NCI-H226 (cell line): ENCODE measurements at regions not wholly inside any gene's neighbourhood (a gene's known extent, or its start where the extent isn't known, plus 50 kb on each side); places are given as distances from the start of the nearest gene placed in this dataset.
A peak's percentile ranks its signal among the peaks of the same experiment; 100 is the strongest.
"Not testable (repeated sequence)": the region's sequence is repeated elsewhere in the genome, so short reads cannot be mapped to it uniquely, and the experiment has no call there.

ENCODE experiments used
- DNase-seq: peaks from one replicate; pipeline ENCODE4 v3.0.0-alpha.2; 2015

DNA sequence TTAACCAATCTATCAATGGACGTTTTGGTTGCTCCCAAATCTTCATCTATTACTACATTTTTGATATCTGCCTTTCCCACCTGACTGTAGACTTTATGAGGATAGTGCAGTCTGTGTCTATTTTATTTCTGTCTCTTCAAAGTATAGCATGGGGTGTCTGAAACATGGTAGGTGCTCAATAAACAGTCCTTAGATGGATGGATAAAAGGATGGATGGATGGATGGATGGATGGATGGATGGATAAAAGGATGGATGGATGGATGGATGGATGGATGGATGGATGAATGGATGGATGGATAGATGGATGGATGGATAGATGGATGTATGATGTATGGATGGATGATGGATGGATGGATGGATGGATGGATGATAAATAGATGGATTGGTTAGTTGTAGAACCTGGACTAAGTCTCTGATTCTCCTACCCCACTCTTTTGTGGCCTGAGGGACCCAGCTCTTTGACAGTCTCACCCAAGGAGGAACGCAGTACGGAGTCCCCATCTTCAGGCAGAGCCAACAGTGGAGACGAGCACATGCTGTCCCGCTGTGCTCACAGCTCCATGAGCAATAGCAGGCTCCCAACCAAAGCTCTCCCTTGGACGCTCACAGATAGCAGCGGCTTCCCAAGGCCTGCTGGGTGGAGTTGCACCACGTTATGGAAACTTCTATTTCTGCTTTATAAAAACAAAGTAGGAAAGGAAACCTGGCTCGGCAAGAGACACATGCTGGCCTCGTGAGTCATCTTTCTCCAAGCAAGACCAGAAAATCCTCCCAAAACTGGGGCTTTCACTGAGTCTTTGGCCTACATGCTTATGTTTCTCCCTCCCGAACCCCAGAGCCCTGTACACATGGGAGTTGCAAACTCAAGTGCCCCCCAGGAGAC, 448.0 kb downstream of the MIAT start:
- DNase-seq = peak; percentile 74

- DNase-seq = no peak
Observed at GRCh38 chr22:27106985-27107384, 449.6 kb downstream of the MIAT start.

DNA sequence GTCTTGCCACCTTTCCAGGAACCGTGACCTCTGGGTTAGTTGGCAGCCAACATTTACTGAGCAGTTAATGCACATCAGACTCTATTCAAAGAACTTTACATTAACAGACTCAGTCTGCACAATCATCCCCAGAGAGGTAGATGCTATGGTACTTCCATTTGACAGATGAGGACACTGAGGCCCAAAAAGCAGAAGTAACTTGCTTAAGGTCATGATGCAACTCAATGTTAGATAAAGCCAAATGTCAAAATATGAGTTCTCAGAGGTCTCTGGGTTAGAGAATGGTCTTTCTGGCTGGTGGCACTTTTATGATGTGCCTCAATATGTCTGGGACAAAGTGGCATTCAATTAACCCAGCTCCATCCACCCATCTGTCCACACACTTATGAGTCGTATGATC, 450.0 kb downstream of the MIAT start:
- DNase-seq = no peak

DNA sequence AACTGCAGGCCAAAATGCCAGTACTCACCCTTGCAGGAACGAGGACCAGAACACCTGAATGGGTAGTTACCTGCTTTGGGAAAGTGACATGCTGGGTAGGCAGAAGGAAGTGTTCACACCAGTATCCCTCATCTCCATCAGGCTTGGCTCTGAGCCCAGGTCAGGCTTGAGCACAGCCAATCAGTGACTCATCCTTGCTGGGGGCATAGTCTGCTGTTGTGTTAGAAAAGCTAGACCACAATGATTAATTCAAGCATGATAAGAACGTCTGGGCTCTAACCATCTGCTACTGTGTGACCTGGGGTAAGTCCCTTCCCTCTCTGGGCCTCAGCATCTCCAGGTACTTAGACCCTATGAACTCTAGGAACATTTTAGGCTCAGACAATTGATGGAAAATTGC, 450.4 kb downstream of the MIAT start:
- peak; percentile 85 for DNase-seq

DNA sequence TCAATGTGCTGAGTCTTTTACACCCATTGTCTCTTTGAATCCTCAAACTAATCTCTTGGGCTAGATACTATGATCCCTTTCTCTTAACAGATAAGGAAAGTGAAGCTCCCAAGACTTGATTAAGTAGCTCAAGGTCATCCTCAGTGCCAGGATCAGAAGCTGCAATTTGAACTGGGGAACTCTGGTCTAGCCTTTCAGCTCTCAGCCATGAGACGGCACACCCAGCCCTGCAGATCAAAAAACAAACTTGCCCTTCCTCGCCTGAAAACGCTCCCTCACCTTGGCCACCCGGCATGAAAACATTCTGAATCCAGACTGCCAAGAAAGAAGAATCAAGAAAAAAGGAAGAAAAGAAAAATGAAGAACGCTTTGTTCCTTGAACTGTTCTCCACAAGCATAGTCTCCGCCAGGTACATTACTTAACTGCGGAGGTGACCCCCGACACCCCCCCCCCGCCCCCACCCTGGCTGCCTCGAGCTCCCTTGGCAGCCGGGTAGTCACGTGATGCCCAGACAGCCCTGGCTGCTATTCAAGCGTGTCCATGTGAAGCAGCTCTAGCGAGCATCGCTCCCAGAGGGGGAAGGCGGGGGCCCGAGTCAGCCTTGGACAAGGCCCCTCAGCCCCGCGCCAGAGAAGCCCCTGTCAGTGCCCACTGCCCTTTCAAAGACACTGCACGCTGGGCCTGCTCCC, 451.2 kb downstream of the MIAT start:
- no peak for DNase-seq

- DNase-seq = not testable (repeated sequence)
Observed at GRCh38 chr22:27109406-27109805, 452.0 kb downstream of the MIAT start.

DNA sequence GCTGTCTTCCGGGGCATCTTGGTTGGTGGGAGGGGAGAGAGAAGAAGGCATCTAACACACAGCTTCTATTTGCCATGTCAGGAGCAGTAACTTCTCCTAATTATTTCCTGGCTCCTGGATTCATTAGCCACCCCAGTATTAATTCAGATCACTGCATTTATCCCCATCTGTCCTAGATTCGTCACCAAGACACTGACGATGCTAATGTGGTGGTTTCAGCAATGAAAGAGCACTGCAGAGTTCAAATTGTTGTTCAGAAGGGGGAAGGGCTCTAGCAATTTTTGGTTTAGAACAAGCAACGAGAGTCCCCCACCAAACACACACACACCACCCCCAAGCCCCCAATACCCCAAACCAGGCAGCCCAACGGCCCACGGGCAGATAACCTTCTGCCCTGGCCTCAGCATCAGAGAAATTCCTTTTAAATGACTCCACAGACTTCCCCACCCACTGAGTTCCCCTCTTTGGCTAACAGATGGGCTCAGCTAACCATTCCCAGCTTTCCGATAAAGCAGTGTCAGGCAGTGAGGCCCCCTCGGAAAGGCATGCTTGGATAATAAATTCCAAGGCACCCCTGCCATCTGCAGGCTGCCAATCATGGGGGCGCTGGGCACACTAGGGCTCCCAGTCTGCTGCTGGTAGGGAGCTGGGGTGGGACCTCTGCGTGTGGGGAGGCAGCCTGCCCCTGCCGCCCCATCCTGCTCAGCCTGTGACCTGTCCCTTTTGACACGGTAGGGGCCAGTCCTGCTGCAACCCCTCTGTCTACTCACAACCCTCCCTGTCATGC, 453.5 kb downstream of the MIAT start:
- peak; percentile 90 for DNase-seq

GRCh38 chr22:27111796-27112672, 454.6 kb downstream of the MIAT start:
- DNase-seq = peak; percentile 53

- no peak for DNase-seq
Observed at GRCh38 chr22:27113211-27113635, 455.8 kb downstream of the MIAT start.

DNA sequence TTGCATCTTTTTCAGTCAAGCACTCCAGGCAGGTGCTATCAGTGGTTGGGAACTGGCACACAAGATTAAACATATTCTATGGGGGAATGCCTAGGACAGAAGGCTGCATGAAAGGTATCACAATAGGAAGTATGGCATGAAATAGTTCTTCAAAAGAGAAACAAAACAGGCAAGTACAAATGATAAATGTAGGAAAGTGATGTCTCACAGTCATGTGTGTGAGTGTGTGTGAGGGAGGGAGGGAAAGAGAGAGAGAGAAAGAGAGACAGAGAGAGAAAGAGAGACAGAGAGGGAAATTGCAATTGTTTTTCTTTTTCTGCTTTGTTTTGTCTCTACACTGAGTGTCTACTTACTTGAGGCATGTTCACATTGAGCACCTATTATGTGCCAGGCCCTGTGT, 456.3 kb downstream of the MIAT start:
- DNase-seq = no peak

GRCh38 chr22:27114186-27114585, 456.8 kb downstream of the MIAT start:
- no peak for DNase-seq

DNA sequence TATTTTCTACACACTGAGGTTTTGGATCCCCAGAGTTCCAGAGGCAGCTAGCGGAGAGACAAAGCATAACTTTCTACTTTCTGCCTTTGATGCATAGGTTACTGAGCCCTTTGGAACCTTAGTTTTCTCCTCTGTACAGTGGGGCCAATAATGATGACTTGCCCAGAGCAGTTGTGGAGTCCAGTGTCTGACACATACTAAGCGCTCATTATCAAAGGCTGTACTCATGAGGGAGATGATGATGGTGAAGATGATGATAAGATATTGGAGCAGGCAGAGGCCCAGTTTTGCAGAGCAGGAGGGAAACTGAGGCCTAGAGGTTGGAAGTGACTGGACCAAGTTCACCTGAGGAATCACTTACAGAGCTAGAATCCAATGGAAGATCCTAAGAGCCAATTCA, 458.0 kb downstream of the MIAT start:
- no peak for DNase-seq

GRCh38 chr22:27115816-27116256, 458.4 kb downstream of the MIAT start:
- peak; percentile 62 for DNase-seq

DNA sequence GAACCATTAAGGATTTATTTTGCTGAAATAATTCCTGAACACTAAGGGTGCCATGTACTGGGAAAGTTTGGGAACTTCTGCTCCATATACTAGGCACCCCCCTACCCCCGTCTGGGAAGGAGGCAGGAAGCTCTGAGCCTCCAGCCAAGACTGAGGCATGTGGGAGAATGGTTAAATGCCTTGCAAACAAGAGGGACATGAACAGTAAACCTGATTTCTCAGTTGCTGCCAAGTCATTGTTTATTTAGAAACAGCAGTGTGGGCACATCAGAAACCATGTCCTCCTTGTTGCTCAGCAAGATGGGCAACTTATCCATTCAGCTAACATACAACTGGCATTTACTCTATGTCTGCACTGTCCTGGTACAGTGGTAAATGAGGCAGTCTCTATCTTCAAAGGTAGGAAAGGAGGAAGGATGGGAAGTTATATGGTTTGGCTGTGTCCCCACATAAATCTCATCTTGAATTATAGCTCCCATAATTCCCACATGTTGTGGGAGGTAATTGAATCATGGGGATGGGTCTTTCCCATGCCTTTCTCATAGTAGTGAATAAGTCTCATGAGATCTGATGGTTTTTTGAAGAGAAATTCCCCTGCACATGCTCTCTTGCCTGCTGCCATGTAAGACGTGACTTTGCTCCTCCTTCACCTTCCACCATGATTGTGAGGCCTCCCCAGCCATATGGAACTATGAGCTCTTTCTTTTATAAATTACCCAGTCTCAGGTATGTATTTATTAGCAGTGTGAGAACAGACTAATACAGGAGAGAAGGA, 459.1 kb downstream of the MIAT start:
- no peak for DNase-seq

- no peak for DNase-seq
Observed at GRCh38 chr22:27120036-27120435, 462.6 kb downstream of the MIAT start.

DNA sequence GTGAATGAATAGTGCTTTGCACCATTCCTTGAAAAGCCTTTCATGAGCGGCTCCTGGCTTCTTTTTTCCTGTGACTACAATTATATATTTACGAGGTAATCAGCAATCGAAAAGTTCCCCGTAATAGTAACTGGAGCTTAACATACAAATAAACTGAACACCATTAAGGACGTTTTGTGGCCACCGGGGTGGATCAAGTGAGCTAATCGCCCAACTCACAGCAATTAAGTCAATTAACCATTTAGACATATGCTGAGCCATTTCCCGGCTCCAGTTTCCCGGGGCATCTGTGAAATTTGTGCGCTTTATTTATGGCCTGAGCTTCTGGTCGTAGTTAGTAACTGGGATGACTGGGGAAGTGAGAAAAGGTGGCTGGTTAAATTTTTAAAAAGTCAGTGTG, 465.2 kb downstream of the MIAT start:
- no peak for DNase-seq

- DNase-seq = no peak
Observed at GRCh38 chr22:27123880-27124279, 466.5 kb downstream of the MIAT start.

DNA sequence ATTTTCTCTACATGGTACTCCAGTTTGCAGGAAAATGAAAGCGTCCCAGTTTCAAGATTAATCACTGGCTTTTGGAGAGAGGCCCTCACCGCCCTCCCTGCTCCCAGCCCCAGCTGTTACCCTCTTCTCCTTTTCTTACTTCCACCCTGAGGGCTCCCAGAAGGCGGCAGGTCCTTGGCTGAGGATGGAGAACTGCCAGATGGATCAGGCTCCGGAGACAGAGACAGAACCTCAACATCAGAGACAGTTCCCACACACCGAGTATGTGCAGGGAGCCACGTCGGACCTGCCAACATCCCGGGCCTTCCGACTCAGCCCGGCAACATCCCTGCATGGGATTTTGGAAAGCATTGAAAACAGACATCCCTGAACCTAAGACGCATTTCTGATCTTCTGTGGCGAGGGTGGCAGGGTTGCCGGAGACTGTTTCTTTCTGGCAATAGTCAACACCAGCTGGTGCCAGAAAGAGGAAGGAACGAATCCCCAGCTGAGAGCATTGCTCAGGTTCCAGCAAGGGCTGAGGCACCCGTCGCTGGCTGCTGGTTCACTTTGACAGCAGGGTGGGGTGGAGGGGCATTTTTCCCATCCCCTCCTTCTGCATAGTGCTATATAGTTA, 467.1 kb downstream of the MIAT start:
- no peak for DNase-seq

- DNase-seq = no peak
Observed at GRCh38 chr22:27125539-27125938, 468.2 kb downstream of the MIAT start.

DNA sequence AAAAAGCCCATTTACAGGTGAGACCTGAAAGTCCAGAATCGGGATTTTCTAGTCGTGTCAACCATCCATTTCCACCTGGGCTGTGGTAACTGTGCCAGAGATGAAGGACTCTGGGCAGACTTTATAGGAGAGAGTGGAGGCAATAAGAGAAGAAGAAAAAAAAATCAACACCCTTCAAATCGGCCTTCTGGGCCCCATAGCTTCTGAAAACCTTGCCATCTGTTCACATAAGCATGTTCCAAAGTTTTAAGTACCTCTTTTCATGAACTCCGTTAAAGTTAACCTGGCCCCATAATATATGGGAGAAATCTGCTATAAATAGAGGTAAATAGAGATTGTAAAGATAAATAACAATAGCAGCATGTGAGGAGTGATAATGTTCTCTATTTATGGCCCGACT, 470.5 kb downstream of the MIAT start:
- no peak for DNase-seq

DNA sequence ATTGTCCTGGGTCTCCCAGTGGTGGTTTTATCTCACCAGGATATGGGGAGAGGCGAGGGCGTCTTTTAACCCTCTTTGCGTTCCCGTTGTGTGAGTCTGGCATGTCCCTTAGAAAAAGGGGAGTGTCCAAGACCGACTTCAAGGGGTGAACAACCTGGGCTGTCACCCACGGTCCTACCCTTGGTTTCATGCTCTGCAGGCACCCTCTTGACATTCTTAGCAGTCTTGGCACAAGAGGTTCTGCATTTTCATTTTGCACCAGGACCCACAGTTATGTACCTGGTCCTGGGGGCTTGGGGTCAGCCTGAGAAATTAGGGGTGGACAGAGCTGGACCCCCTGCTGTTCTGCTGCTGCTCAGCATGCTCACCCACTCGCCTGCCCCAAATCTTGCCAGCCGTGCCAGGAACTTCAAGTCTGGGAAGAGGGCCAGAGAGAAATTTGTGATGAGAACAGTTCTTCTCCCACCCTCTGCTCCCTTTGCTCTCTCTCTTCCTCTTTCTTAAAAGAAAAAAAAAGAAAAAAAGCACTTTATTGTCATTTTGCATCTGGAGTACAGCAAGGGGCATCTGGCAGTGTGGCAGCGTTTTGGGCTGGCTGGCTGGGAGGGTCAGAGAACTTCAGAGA, 471.2 kb downstream of the MIAT start:
- DNase-seq = no peak
